GM18499 (cell line): ENCODE measurements at regions not wholly inside any gene's neighbourhood (a gene's known extent, or its start where the extent isn't known, plus 50 kb on each side); places are given as distances from the start of the nearest gene placed in this dataset.
"Not testable (repeated sequence)": the region's sequence is repeated elsewhere in the genome, so short reads cannot be mapped to it uniquely, and the experiment has no call there.

ENCODE experiments used
- ATAC-seq: cut with Tn5 transposase; IDR thresholded peaks from one replicate; pipeline ENCODE4 v1.9.1; 2021; ENCODE audit warnings: moderate number of reproducible peaks; ENCODE audit not compliant: insufficient read depth, unreplicated experiment

- ATAC-seq: no peak
These were observed 144.9 kb downstream of the THBS2 start for GRCh38 chr6:169108753-169109152.

- no peak for ATAC-seq
These were observed 147.5 kb downstream of the THBS2 start for GRCh38 chr6:169106176-169106575.

- ATAC-seq: no peak
These were observed 151.7 kb downstream of the THBS2 start for GRCh38 chr6:169101981-169102380.

GRCh38 chr6:169101036-169101805, 152.4 kb downstream of the THBS2 start:
- ATAC-seq: no peak

GRCh38 chr6:169099411-169100202, 154.0 kb downstream of the THBS2 start:
- ATAC-seq: no peak

- not testable (repeated sequence) for ATAC-seq
These were observed 155.0 kb downstream of the THBS2 start for GRCh38 chr6:169098651-169099050.

- ATAC-seq: no peak
These were observed 155.5 kb downstream of the THBS2 start for GRCh38 chr6:169098116-169098515.

GRCh38 chr6:169097381-169097959, 156.2 kb downstream of the THBS2 start:
- ATAC-seq: no peak

- no peak for ATAC-seq
These were observed 157.3 kb downstream of the THBS2 start for GRCh38 chr6:169096388-169096787.

- ATAC-seq: no peak
These were observed 158.5 kb downstream of the THBS2 start for GRCh38 chr6:169095153-169095552.

GRCh38 chr6:169094552-169094950, 159.1 kb downstream of the THBS2 start:
- ATAC-seq: no peak

GRCh38 chr6:169093770-169094551, 159.7 kb downstream of the THBS2 start:
- ATAC-seq: no peak

- no peak for ATAC-seq
These were observed 160.5 kb downstream of the THBS2 start for GRCh38 chr6:169093066-169093723.

- ATAC-seq: no peak
These were observed 161.3 kb downstream of the THBS2 start for GRCh38 chr6:169092375-169092774.

- not testable (repeated sequence) for ATAC-seq
These were observed 163.0 kb downstream of the THBS2 start for GRCh38 chr6:169090514-169091127.

- no peak for ATAC-seq
These were observed 164.9 kb downstream of the THBS2 start for GRCh38 chr6:169088762-169089161.

- ATAC-seq: no peak
These were observed 166.1 kb downstream of the THBS2 start for GRCh38 chr6:169087443-169088041.

GRCh38 chr6:169086616-169087015, 167.0 kb downstream of the THBS2 start:
- not testable (repeated sequence) for ATAC-seq

GRCh38 chr6:169086020-169086419, 167.6 kb downstream of the THBS2 start:
- no peak for ATAC-seq
